NCI-H460 (cell line): ENCODE measurements at regions not wholly inside any gene's neighbourhood (a gene's known extent, or its start where the extent isn't known, plus 50 kb on each side); places are given as distances from the start of the nearest gene placed in this dataset.
"Not testable (repeated sequence)": the region's sequence is repeated elsewhere in the genome, so short reads cannot be mapped to it uniquely, and the experiment has no call there.

Source experiments
- DNase-seq: peaks from one replicate; pipeline ENCODE4 v3.0.0-alpha.2; 2016; ENCODE audit warnings: low read depth; ENCODE audit errors: extremely low read depth
- small RNA-seq, 2 experiments: library from RNA; depleted of rRNA; stranded (forward); fragments of <200 nt; gene quantifications; one replicate each; pipeline ENCODE3, GENCODE V24; 2014

DNA sequence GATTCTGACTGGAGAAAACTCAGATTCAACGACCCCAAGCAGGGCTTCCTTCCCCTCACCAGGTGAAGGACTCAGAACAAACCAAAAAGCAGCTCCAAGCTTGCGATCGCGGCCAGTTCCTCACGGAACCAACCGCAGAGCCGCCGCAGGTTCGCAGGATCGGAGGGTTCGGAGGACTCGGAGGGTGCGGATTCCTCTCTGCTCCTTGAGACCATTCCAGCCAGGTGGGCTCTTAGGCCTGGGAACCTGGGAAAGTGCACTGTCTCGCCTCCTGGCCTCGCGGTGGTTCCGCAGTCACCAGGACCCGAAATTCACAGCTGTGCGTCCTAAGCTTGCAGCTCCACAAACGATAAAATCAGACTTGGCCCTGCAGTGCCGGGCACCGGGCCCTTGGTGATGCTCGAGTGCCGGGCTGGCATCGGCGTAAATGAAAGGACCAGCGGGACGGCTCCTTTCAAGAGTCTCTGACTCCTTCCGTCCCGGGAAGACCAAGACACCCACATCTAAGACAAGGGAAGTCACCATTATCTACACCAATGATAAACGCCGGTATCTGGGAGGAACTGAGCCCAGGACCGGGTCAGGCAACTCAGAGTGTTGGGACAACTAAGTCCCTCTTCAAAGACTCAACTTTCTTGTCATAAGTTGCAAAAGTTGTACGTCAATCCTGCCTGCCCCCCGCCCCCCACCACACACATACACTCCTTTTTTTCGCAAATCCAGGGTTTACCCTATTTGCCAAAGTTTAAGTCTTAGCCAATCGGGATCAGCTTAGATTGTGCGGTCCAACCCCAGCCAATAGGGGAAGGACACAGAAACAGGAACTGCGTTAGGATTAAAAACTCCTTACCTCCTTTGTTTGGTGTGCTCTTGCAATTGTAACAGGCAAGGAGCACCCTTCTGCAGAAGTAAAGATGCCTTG is 69.8 kb upstream of the PRSS16 start:
- peak; percentile 86 for DNase-seq

- DNase-seq, result no peak
These were observed 69.1 kb upstream of the PRSS16 start for GRCh38 chr6:27178407-27178730.

DNA sequence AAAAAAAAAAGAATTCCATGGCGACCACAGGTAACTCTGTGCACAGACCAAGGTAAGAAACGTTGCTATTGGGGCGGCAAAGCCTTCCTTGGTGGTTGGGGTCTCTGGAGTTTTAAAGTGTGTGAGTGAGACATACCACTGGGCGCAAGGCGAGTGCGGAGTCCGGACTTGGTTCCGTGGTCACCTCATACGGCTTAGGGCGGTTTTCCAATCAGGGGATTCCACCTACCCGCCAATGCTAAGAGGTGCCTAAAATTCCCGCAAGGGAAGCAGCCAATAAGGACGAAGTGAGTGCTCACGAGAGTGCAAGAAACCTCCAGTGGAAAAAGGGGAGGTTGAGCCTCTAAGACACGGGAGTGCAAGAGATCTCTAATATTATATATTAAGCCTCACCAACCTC is 68.6 kb upstream of the PRSS16 start:
- no peak for DNase-seq

- no peak for DNase-seq
These were observed 64.3 kb upstream of the PRSS16 start for GRCh38 chr6:27183060-27183832.

DNA sequence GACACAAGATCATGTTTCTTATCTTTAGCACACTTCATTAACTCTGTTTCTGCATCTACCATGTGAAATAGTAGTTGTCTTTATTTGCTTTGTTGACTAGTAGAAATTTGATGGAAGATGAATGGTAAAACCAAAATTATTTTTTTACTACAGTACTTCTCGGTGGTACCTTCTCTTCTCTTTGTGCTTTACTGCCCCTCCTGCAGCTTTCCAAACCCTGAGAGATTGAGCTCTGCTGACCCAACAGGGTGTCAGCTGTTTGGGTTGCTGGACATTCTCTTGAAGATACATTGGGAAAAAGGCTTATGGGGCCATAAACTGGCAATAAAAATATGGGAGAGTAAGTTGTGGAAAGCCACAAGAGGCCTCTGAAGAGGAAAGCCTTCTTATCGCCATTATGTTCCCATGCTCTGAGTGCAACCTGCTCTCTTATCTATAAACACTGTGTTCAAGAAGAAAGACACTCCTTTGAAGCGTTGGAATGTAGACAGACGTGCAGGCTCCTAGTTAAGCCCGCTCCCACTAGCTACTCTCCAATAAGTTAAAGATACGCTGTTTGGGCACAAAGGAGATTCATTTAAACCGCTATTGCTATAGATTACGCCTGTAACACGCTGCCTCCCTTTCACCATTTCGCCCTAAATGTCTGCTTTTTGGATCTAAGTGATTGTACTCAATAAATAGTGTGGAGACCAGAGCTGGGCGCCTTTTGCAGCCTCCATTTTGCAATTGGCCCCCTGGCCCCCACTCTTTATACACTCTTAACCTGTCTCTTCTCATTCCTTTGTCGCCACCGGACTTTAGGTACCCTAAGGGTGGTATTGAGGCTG is 60.1 kb upstream of the PRSS16 start:
- no peak for DNase-seq

- DNase-seq, result peak; percentile 57
These were observed 59.2 kb upstream of the PRSS16 start for GRCh38 chr6:27188061-27188884.

DNA sequence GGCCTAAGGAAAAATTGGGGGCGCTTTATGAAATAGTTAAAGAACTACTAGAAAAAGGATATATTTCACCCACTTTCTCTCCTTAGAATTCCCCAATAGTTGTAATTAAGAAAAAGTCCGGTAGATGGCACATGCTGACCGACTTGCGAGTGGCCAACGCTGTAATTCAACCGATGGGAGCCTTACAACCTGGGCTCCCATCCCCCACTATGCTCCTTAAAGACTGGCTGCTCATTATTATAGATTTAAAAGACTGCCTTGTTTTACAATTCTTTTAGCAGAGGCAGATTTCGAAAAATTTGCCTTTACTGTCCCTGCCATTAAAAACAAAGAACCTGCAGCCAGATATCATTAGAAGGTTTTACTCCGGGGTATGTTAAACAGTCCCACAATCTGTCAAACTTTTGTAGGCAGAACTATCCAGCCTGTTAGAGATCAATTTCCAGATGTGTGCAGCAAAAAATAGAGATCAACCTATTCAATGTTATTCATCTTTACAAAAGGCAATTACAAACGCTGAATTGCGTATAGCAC is 58.5 kb upstream of the PRSS16 start:
- peak; percentile 77 for DNase-seq

GRCh38 chr6:27190126-27190525 is 57.4 kb upstream of the PRSS16 start:
- no peak for DNase-seq

DNA sequence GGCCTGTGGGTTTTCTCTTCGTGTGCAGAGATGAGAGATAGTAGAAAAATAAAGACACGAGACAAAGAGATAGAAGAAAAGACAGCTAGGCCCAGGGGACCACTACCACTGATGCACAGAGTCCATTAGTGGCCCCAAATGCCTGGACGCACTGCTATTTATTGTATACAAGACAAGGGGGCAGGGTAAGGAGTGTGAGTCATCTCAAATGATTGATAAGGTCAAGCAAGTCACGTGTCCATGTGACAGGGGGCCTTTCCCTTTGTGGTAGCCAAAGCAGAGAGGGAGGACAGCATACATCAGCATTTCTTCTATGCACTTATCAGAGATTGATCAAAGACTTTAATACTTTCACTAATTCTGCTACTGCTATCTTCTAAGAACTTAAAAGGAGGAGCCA is 53.0 kb upstream of the PRSS16 start:
- DNase-seq, result not testable (repeated sequence)

DNA sequence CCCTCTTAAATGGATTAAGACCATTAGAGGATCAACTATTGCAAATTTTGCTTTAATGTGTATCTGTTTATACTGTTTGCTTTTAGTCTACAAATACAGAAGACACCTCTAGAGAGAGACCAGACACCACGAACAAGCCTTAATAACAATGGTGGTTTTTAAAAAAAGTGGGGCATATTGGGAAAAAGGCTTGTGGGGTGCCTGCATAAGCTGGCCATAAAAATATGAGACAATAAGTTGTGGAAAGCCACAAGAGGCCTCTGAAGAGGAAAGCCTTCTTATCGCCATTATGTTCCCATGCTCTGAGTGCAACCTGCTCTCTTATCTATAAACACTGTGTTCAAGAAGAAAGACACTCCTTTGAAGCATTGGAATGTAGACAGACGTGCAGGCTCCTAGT is 52.0 kb upstream of the PRSS16 start:
- DNase-seq, result not testable (repeated sequence)

Small RNA genes lying in the stretch of these regions (small RNA-seq; reads per million reads assigned to genes)
- gene MIR3143 (0 to 0.18 reads per million in 2 experiments), gene RNU2-62P (0.06 to 0.29 reads per million in 2 experiments)
